Gastrocnemius medialis (tissue), 4 donors: ENCODE measurements at regions not wholly inside any gene's neighbourhood (a gene's known extent, or its start where the extent isn't known, plus 50 kb on each side); places are given as distances from the start of the nearest gene placed in this dataset.

Source experiments
- CTCF ChIP-seq, 5 experiments: fragments of 450-650 bp in 3 of 5; fragments of 200-600 bp in 2 of 5; sonication (generic) in 2 of 5; IDR thresholded peaks in 4 of 5; conservative IDR thresholded peaks in 1 of 5; 1 replicate in 4 of 5; 2 replicates in 1 of 5; pipeline ENCODE4 v1.5.1; 2016 to 2019; ENCODE audit warnings: antibody characterized with exemption in 5 of 5, mild to moderate bottlenecking in 3 of 5, moderate library complexity in 3 of 5
- POLR2A ChIP-seq, 2 donors: fragments of 450-650 bp; IDR thresholded peaks; one replicate each; pipeline ENCODE4 v1.6.1; 2017; ENCODE audit warnings: antibody characterized with exemption in 2 of 2, mild to moderate bottlenecking in 2 of 2, moderate library complexity in 2 of 2

GRCh38 chr13:103839460-103839859, 773.2 kb upstream of the SLC10A2 start:
- TF ChIP-seq POLR2A (IDR thresholded peaks at IDR 0.05) (no peak), CTCF (IDR thresholded peaks at IDR 0.05 in 4 of 5, conservative IDR thresholded peaks at IDR 0.05 in 1 of 5) (no peak)
